Endothelial cell of umbilical vein (primary cell): ENCODE measurements at regions not wholly inside any gene's neighbourhood (a gene's known extent, or its start where the extent isn't known, plus 50 kb on each side); places are given as distances from the start of the nearest gene placed in this dataset.

ENCODE experiments used
- BruUV-seq: library from RNA; stranded (reverse); fragments of 400-500 nt; replicated peaks from 2 replicates; lab custom pipeline; 2021; lab: Mats Ljungman, UMichigan
- CTCF ChIA-PET: fragments of 300-600, 350-600 bp; sonication (Branson Sonifier 250); formaldehyde crosslinking; loops from one replicate; lab custom pipeline; 2021; ENCODE audit warnings: antibody characterized with exemption, inconsistent platforms; lab: Charles Lee
- POLR2A ChIA-PET: fragments of 300-600, 350-600 bp; sonication (Branson Sonifier 250); formaldehyde crosslinking; loops from one replicate; lab custom pipeline; 2021; ENCODE audit warnings: antibody characterized with exemption, inconsistent platforms; lab: Charles Lee
- DNase-seq: peaks from one replicate; pipeline ENCODE4 v3.0.0-alpha.2; 2011; ENCODE audit warnings: low read depth, low spot score
- FAIRE-seq: peaks from 2 replicates; lab custom pipeline; 2011; peaks lifted over from hg19 to GRCh38; lab: Jason Lieb, UNC
- H2AFZ ChIP-seq: 2 replicates; pipeline ENCODE4 v1.6.0; 2012; ENCODE audit warnings: low read depth, low read length, control low read depth, inconsistent platforms
- H3K27ac ChIP-seq: 2 replicates; pipeline ENCODE4 v1.5.1; 2011; ENCODE audit warnings: low read depth, mild to moderate bottlenecking, control low read depth, low read length, moderate library complexity; ENCODE audit not compliant: insufficient read depth
- H3K27me3 ChIP-seq, 2 experiments: 2 replicates each; pipeline versions ENCODE4 v1.6.0 to v1.6.1; 2011; ENCODE audit warnings: low read length in 2 of 2, mixed read lengths in 1 of 2; ENCODE audit not compliant: control insufficient read depth in 2 of 2, insufficient read depth in 2 of 2
- H3K36me3 ChIP-seq, 2 experiments: 2 replicates in 1 of 2; 3 replicates in 1 of 2; pipeline ENCODE4 v1.5.1; 2011; ENCODE audit warnings: low read length in 2 of 2, mild to moderate bottlenecking in 1 of 2, moderate library complexity in 1 of 2; ENCODE audit not compliant: control insufficient read depth in 2 of 2, insufficient read depth in 2 of 2; ENCODE audit errors: extremely low read depth in 1 of 2
- H3K4me1 ChIP-seq: 3 replicates; pipeline ENCODE4 v1.5.1; 2011; ENCODE audit warnings: mild to moderate bottlenecking, low read length; ENCODE audit not compliant: control insufficient read depth, insufficient read depth; ENCODE audit errors: extremely low read depth
- H3K4me2 ChIP-seq: 2 replicates; pipeline ENCODE4 v1.6.1; 2011; ENCODE audit warnings: low read length, control low read depth, mixed read lengths; ENCODE audit not compliant: insufficient read depth
- H3K4me3 ChIP-seq, 3 experiments: fragments of 200-600 bp in 1 of 3; sonication (generic), shearing (Covaris generic) in 1 of 3; replicated peaks in 1 of 3; 2 replicates each; pipeline ENCODE4 v1.5.1; 2011 to 2016; ENCODE audit warnings: control low read depth in 3 of 3, low read length in 3 of 3, mild to moderate bottlenecking in 2 of 3, inconsistent platforms in 1 of 3, low read depth in 1 of 3, moderate library complexity in 1 of 3; ENCODE audit not compliant: insufficient read depth in 1 of 3
- H3K79me2 ChIP-seq: 2 replicates; pipeline ENCODE4 v1.6.0; 2012; ENCODE audit warnings: low read length, inconsistent platforms; ENCODE audit not compliant: control insufficient read depth, insufficient read depth
- H3K9ac ChIP-seq: replicated peaks from 2 replicates; pipeline ENCODE3; 2011; ENCODE audit warnings: low read length, control low read depth; ENCODE audit not compliant: insufficient read depth; ENCODE audit errors: extremely low read depth
- H3K9me1 ChIP-seq: replicated peaks from 3 replicates; pipeline ENCODE4 v1.6.0; 2011; ENCODE audit warnings: mild to moderate bottlenecking, low read length; ENCODE audit not compliant: control insufficient read depth, insufficient read depth; ENCODE audit errors: extremely low read depth
- H3K9me3 ChIP-seq: replicated peaks from 2 replicates; pipeline ENCODE4 v1.5.1; 2012; ENCODE audit warnings: low read length, inconsistent platforms; ENCODE audit not compliant: control insufficient read depth, insufficient read depth
- H4K20me1 ChIP-seq: replicated peaks from 2 replicates; pipeline ENCODE3; 2011; ENCODE audit warnings: mild to moderate bottlenecking, low read length; ENCODE audit not compliant: control insufficient read depth, insufficient read depth; ENCODE audit errors: extremely low read depth
- CTCF ChIP-seq, 2 donors: IDR thresholded peaks; 1 replicate in 1 of 2; 2 replicates in 1 of 2; pipeline ENCODE4 v1.5.1; 2011; ENCODE audit warnings: low read length in 2 of 2, mild to moderate bottlenecking in 2 of 2, moderate library complexity in 2 of 2, control low read depth in 1 of 2, inconsistent platforms in 1 of 2, low read depth in 1 of 2; ENCODE audit not compliant: insufficient read depth in 1 of 2; ENCODE audit errors: extremely low read depth in 1 of 2
- EZH2 ChIP-seq: IDR thresholded peaks from 2 replicates; pipeline ENCODE4 v1.6.1; 2012; ENCODE audit warnings: borderline replicate concordance, low read depth, mild to moderate bottlenecking, moderate library complexity, low read length, inconsistent platforms; ENCODE audit not compliant: severe bottlenecking
- FOS ChIP-seq: IDR thresholded peaks from 2 replicates; pipeline ENCODE4 v1.6.1; 2011; ENCODE audit warnings: mild to moderate bottlenecking, low read length, moderate library complexity, borderline replicate concordance; ENCODE audit not compliant: insufficient read depth
- GATA2 ChIP-seq: IDR thresholded peaks from 2 replicates; pipeline ENCODE4 v1.7.0; 2011; ENCODE audit warnings: low read depth, mild to moderate bottlenecking, moderate library complexity, mixed read lengths, low read length; ENCODE audit not compliant: insufficient read length, insufficient read depth
- JUN ChIP-seq: IDR thresholded peaks from 2 replicates; pipeline ENCODE4 v1.6.1; 2011; ENCODE audit warnings: borderline replicate concordance, low read depth; ENCODE audit not compliant: insufficient read length, insufficient read depth
- MAX ChIP-seq: IDR thresholded peaks from 2 replicates; pipeline ENCODE4 v1.6.1; 2011; ENCODE audit not compliant: insufficient read depth, insufficient read length
- MYC ChIP-seq: IDR thresholded peaks from one replicate; pipeline ENCODE4 v1.6.1; 2011; ENCODE audit warnings: mild to moderate bottlenecking, low read depth, low read length
- POLR2A ChIP-seq: IDR thresholded peaks from 2 replicates; pipeline ENCODE4 v1.6.1; 2012; ENCODE audit warnings: low read depth, mild to moderate bottlenecking, control low read depth, low read length
- POLR2AphosphoS5 ChIP-seq: IDR thresholded peaks from 2 replicates; pipeline ENCODE4 v1.6.1; 2012; ENCODE audit warnings: low read depth, mild to moderate bottlenecking, control low read depth, low read length, moderate library complexity; ENCODE audit not compliant: insufficient read depth
- dilution Hi-C: fragments of 300-500 bp; cut with MboI; formaldehyde crosslinking; loops from one replicate; pipeline ENCODE4 v1.15.0; 2019; ENCODE audit warnings: low sequenced_read_pairs; ENCODE audit not compliant: extremely low pct_ligation_motif_present
- intact Hi-C: fragments of 100-400 bp; cut with micrococcal nuclease; formaldehyde crosslinking; loops from one replicate; pipeline ENCODE4 v1.10.0; 2022

- dilution Hi-C loops, result no loop called here
- POLR2A ChIA-PET, result no interaction called here
- Histone ChIP-seq H3K4me2 (no peak overlapping the region), H3K36me3 (no peaks in the 10 kb centered on the region), H3K79me2 (no peaks in the 10 kb centered on the region), H3K4me1 (no peaks in the 10 kb centered on the region), H3K27ac (no peak overlapping the region), H3K4me3 (no peak overlapping the region), H3K9me3 (no peaks in the 10 kb centered on the region), H4K20me1 (no peaks in the 10 kb centered on the region), H3K9me1 (peaks cover 2% of the 10 kb centered on the region), H2AFZ (no peak overlapping the region), H3K9ac (no peak overlapping the region), H3K27me3 (no peaks in the 10 kb centered on the region)
- DNase-seq (no peak), FAIRE-seq (no peak)
- BruUV-seq, result no TSS peak
- TF ChIP-seq GATA2 (no peak), CTCF (IDR thresholded peaks at IDR 0.05; ENCODE audit: extremely low read depth in 1 of 2, insufficient read depth in 1 of 2, low read depth in 1 of 2, low read length in 2 of 2) (no peak), FOS (no peak), MAX (no peak), POLR2A (no peak), POLR2AphosphoS5 (no peak), MYC (no peak), JUN (no peak), EZH2 (no peak)
- CTCF ChIA-PET, result no interaction called here
- intact Hi-C loops, result loop anchor here (5.0 kb wide), 1 partner anchor 844 kb away; no protein-coding TSS in a partner anchor
These were observed 128.5 kb downstream of the ANKRD7 start for GRCh38 chr7:118352867-118353453.
